HG02973 (cell line): ENCODE measurements at regions not wholly inside any gene's neighbourhood (a gene's known extent, or its start where the extent isn't known, plus 50 kb on each side); places are given as distances from the start of the nearest gene placed in this dataset.
"Not testable (repeated sequence)": the region's sequence is repeated elsewhere in the genome, so short reads cannot be mapped to it uniquely, and the experiment has no call there.

Source experiments
- ATAC-seq: cut with Tn5 transposase; IDR thresholded peaks from one replicate; pipeline ENCODE4 v1.9.1; 2021; ENCODE audit warnings: moderate library complexity; ENCODE audit not compliant: unreplicated experiment

GRCh38 chr9:24897826-24898225 is 352.1 kb upstream of the IZUMO3 start:
- ATAC-seq: no peak

- no peak for ATAC-seq
Observed at GRCh38 chr9:24881361-24881760, 335.7 kb upstream of the IZUMO3 start.

GRCh38 chr9:24879591-24879990 is 333.9 kb upstream of the IZUMO3 start:
- ATAC-seq: no peak

GRCh38 chr9:24856601-24857000 is 310.9 kb upstream of the IZUMO3 start:
- not testable (repeated sequence) for ATAC-seq

- peak; percentile 58 for ATAC-seq
Observed at GRCh38 chr9:24846248-24846912, 300.7 kb upstream of the IZUMO3 start.

GRCh38 chr9:24844217-24844616 is 298.5 kb upstream of the IZUMO3 start:
- no peak for ATAC-seq

GRCh38 chr9:24841993-24842392 is 296.3 kb upstream of the IZUMO3 start:
- no peak for ATAC-seq

GRCh38 chr9:24832307-24832706 is 286.6 kb upstream of the IZUMO3 start:
- ATAC-seq: no peak

GRCh38 chr9:24828687-24829086 is 283.0 kb upstream of the IZUMO3 start:
- ATAC-seq: no peak

- no peak for ATAC-seq
Observed at GRCh38 chr9:24824607-24825006, 278.9 kb upstream of the IZUMO3 start.

GRCh38 chr9:24820196-24820595 is 274.5 kb upstream of the IZUMO3 start:
- ATAC-seq: no peak

GRCh38 chr9:24817756-24818155 is 272.1 kb upstream of the IZUMO3 start:
- ATAC-seq: no peak

- ATAC-seq: no peak
Observed at GRCh38 chr9:24816006-24816405, 270.3 kb upstream of the IZUMO3 start.

- no peak for ATAC-seq
Observed at GRCh38 chr9:24801344-24801743, 255.6 kb upstream of the IZUMO3 start.

- no peak for ATAC-seq
Observed at GRCh38 chr9:24793787-24794186, 248.1 kb upstream of the IZUMO3 start.

GRCh38 chr9:24776226-24776625 is 230.5 kb upstream of the IZUMO3 start:
- ATAC-seq: no peak

- not testable (repeated sequence) for ATAC-seq
Observed at GRCh38 chr9:24774199-24774598, 228.5 kb upstream of the IZUMO3 start.

- ATAC-seq: no peak
Observed at GRCh38 chr9:24766081-24766480, 220.4 kb upstream of the IZUMO3 start.

- ATAC-seq: no peak
Observed at GRCh38 chr9:24765025-24765756, 219.5 kb upstream of the IZUMO3 start.

- ATAC-seq: no peak
Observed at GRCh38 chr9:24738421-24738961, 192.8 kb upstream of the IZUMO3 start.

GRCh38 chr9:24731754-24732153 is 186.1 kb upstream of the IZUMO3 start:
- ATAC-seq: no peak

GRCh38 chr9:24721621-24722020 is 175.9 kb upstream of the IZUMO3 start:
- no peak for ATAC-seq
